Prostate gland (tissue), 2 donors: ENCODE measurements at regions not wholly inside any gene's neighbourhood (a gene's known extent, or its start where the extent isn't known, plus 50 kb on each side); places are given as distances from the start of the nearest gene placed in this dataset.

ENCODE experiments used
- CTCF ChIP-seq, 4 experiments: fragments of 200-600 bp in 2 of 4; fragments of 450-650 bp in 2 of 4; sonication (generic) in 2 of 4; IDR thresholded peaks; 1 replicate in 3 of 4; 2 replicates in 1 of 4; pipeline ENCODE4 v1.5.1; 2016 to 2019; ENCODE audit warnings: antibody characterized with exemption in 4 of 4, mild to moderate bottlenecking in 2 of 4, moderate library complexity in 2 of 4
- POLR2A ChIP-seq: fragments of 450-650 bp; IDR thresholded peaks from one replicate; pipeline ENCODE4 v1.6.1; 2016; ENCODE audit warnings: antibody characterized with exemption, mild to moderate bottlenecking
- POLR2AphosphoS5 ChIP-seq: sonication (generic); formaldehyde crosslinking; IDR thresholded peaks from one replicate; pipeline ENCODE4 v1.6.1; 2017; ENCODE audit warnings: antibody characterized with exemption

- no peak for TF ChIP-seq CTCF (IDR thresholded peaks at IDR 0.05)
- TF ChIP-seq POLR2AphosphoS5: no peak
- TF ChIP-seq POLR2A: no peak
Measured at GRCh38 chr10:78252286-78252685, 218.6 kb downstream of the RPS24 start.
